ENCODE measurements at regions not wholly inside any gene's neighbourhood (a gene's known extent, or its start where the extent isn't known, plus 50 kb on each side); places are given as distances from the start of the nearest gene placed in this dataset.

GRCh38 chr12:60096727-60097126, 500.9 kb downstream of the SLC16A7 start:
- TF ChIP-seq CTCF (IDR thresholded peaks at IDR 0.05) (no peak), EP300 (IDR thresholded peaks at IDR 0.05) (no peak), POLR2A (IDR thresholded peaks at IDR 0.05) (no peak), POLR2AphosphoS5 (IDR thresholded peaks at IDR 0.05) (no peak)
- WGBS, 2 donors = 82 to 87% methylated on average over 4 of the region's 4 CpGs

GRCh38 chr12:60100160-60100559, 504.3 kb downstream of the SLC16A7 start:
- no peak for DNase-seq
- Histone ChIP-seq H3K9me3 (peaks cover 0 to 7% (median 0%) of the 10 kb centered on the region in 4 donors), H3K4me3 (no peak overlapping the region), H3K36me3 (no peaks in the 10 kb centered on the region), H3K4me1 (no peaks in the 10 kb centered on the region), H3K27ac (no peak overlapping the region), H3K27me3 (no peaks in the 10 kb centered on the region)
- intact Hi-C loops (cut with DNase I) = no loop called here
- 46 to 68% methylated on average over 1 of the region's 1 CpG for WGBS, 2 donors
- TF ChIP-seq CTCF (IDR thresholded peaks at IDR 0.05) (no peak), POLR2AphosphoS5 (IDR thresholded peaks at IDR 0.05) (no peak), EP300 (IDR thresholded peaks at IDR 0.05) (no peak), POLR2A (IDR thresholded peaks at IDR 0.05) (no peak)

More at GRCh38 chr12:60096727-60097126, 500.9 kb downstream of the SLC16A7 start:
- Histone ChIP-seq H3K4me1 (no peaks in the 10 kb centered on the region), H3K9me3 (peaks cover 0 to 7% (median 0%) of the 10 kb centered on the region in 4 donors), H3K27me3 (no peaks in the 10 kb centered on the region), H3K27ac (no peak overlapping the region), H3K4me3 (no peak overlapping the region), H3K36me3 (no peaks in the 10 kb centered on the region)
- intact Hi-C loops (cut with DNase I) = no loop called here
- DNase-seq = no peak

- no peaks in the 10 kb centered on the region for H3K36me3 ChIP-seq
- 54 to 85% methylated on average over 1 of the region's 1 CpG for WGBS, 2 donors
Measured at GRCh38 chr12:60100852-60101251, 505.0 kb downstream of the SLC16A7 start.

GRCh38 chr12:60101715-60102114, 505.9 kb downstream of the SLC16A7 start:
- no peak for DNase-seq
- peaks cover 0 to 7% (median 0%) of the 10 kb centered on the region in 4 donors for H3K9me3 ChIP-seq
- no peaks in the 10 kb centered on the region for H3K36me3 ChIP-seq
- no peaks in the 10 kb centered on the region for H3K4me1 ChIP-seq
- H3K27ac ChIP-seq = no peak overlapping the region
- no peak for TF ChIP-seq POLR2A (IDR thresholded peaks at IDR 0.05)
- no peak for TF ChIP-seq EP300 (IDR thresholded peaks at IDR 0.05)
- TF ChIP-seq POLR2AphosphoS5 (IDR thresholded peaks at IDR 0.05) = no peak
- intact Hi-C loops (cut with DNase I) = no loop called here
- H3K27me3 ChIP-seq = no peaks in the 10 kb centered on the region
- no peak overlapping the region for H3K4me3 ChIP-seq

More at GRCh38 chr12:60100852-60101251, 505.0 kb downstream of the SLC16A7 start:
- intact Hi-C loops (cut with DNase I) = no loop called here
- Histone ChIP-seq H3K4me1 (no peaks in the 10 kb centered on the region), H3K4me3 (no peak overlapping the region), H3K27me3 (no peaks in the 10 kb centered on the region), H3K27ac (no peak overlapping the region), H3K9me3 (peaks cover 0 to 7% (median 0%) of the 10 kb centered on the region in 4 donors)
- no peak for TF ChIP-seq POLR2AphosphoS5 (IDR thresholded peaks at IDR 0.05)
- no peak for TF ChIP-seq POLR2A (IDR thresholded peaks at IDR 0.05)
- no peak for TF ChIP-seq CTCF (IDR thresholded peaks at IDR 0.05)
- no peak for TF ChIP-seq EP300 (IDR thresholded peaks at IDR 0.05)
- no peak for DNase-seq

GRCh38 chr12:60106214-60106613, 510.4 kb downstream of the SLC16A7 start:
- no peaks in the 10 kb centered on the region for H3K4me1 ChIP-seq
- no peak overlapping the region for H3K27ac ChIP-seq
- intact Hi-C loops (cut with DNase I) = no loop called here
- TF ChIP-seq EP300 (IDR thresholded peaks at IDR 0.05) = no peak
- no peak for TF ChIP-seq POLR2A (IDR thresholded peaks at IDR 0.05)
- TF ChIP-seq CTCF (IDR thresholded peaks at IDR 0.05) = no peak
- no peak for TF ChIP-seq POLR2AphosphoS5 (IDR thresholded peaks at IDR 0.05)
- H3K9me3 ChIP-seq = no peaks in the 10 kb centered on the region
- H3K36me3 ChIP-seq = no peaks in the 10 kb centered on the region
- WGBS, 2 donors = 41 to 58% methylated on average over 1 of the region's 1 CpG
- no peaks in the 10 kb centered on the region for H3K27me3 ChIP-seq
- no peak overlapping the region for H3K4me3 ChIP-seq
- no peak for DNase-seq

Data from sigmoid colon (tissue), 6 donors.